NCI-H69 (cell line): ENCODE measurements at regions not wholly inside any gene's neighbourhood (a gene's known extent, or its start where the extent isn't known, plus 50 kb on each side); places are given as distances from the start of the nearest gene placed in this dataset.
A peak's percentile ranks its signal among the peaks of the same experiment; 100 is the strongest.
"Not testable (repeated sequence)": the region's sequence is repeated elsewhere in the genome, so short reads cannot be mapped to it uniquely, and the experiment has no call there.

ENCODE experiments used
- DNase-seq: peaks from one replicate; lab custom pipeline; 2025; lab: John Stamatoyannopoulos, UW

- no peak for DNase-seq
Observed at GRCh38 chr22:49349181-49349835, 478.4 kb downstream of the BRD1 start.

- no peak for DNase-seq
Observed at GRCh38 chr22:49348631-49349030, 479.0 kb downstream of the BRD1 start.

DNA sequence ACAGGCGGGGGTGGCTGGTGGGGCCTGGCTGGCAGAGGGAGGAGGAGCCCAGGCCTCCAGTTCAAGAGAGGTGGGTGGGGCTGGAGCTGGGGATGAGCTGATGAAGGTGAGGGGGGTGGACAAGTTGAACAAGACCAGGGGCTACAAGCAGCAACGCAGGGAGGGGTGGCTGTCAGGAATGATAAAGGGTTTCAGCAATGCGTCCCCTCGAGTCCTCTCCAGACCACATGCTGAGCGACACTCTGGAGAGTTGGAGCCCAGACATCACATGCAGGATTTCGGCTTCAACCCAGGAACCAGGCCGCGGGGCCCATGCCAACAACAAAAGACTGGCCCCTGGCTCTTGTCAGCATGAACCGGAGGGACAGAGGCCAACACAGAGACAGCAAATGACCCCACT, 480.3 kb downstream of the BRD1 start:
- no peak for DNase-seq

DNA sequence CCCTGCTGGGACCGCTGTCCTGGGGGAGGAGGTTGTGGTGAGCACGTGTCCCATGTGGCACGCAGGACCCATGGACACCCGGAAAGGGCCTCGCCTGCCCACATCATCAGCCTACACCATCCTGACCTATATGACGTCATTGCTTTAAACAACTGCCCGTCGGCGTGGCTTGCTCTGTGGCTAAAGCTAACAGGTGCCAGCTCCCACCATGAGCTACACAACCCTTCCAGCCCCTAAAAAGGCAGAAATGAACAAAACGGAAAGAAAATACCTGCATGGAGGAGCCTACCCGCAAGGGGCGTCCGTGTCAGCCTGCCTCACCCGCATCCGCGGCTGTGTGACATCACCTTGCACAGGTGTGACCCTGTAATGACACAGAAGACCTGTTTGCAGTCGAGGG, 481.8 kb downstream of the BRD1 start:
- DNase-seq, result no peak

DNA sequence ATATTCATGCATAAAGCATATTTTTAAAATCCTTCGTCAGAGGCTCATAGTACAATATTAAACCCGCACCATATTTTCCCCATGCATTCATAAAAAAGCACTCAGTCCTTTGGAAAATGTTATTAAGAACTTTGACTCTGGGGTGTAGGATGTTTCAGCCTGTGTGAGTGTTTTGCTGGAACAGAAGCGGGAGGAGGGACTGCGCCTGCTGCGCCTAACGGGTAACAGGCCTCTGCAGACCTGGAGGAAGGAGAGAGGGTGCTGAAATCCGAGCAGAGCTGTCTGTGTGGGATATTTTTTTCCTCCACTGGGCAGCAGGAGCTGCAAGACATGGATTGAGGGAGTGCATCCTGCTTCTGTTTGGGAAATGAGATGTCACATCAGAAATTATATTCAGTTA, 483.0 kb downstream of the BRD1 start:
- DNase-seq, result no peak

DNA sequence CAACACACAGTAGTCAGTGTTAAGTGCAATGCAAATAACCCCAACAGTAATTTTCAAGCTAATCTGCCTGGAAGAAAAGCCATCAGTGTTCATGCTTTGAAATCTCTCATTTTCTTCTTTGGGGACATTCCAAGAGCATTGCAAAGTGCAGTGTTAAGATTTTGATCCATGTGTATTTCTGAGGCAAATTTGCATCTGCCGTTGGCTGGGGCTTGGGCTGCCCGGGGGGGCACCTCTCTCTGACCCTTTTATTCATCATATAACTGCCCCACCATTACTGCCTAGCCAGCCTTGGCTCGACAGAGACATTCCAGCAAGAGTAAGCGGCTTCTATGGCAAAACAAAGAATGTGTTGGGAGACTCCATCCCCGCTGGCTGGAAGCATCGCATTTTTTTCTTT, 483.5 kb downstream of the BRD1 start:
- no peak for DNase-seq

- DNase-seq, result no peak
Observed at GRCh38 chr22:49340406-49340805, 487.3 kb downstream of the BRD1 start.

DNA sequence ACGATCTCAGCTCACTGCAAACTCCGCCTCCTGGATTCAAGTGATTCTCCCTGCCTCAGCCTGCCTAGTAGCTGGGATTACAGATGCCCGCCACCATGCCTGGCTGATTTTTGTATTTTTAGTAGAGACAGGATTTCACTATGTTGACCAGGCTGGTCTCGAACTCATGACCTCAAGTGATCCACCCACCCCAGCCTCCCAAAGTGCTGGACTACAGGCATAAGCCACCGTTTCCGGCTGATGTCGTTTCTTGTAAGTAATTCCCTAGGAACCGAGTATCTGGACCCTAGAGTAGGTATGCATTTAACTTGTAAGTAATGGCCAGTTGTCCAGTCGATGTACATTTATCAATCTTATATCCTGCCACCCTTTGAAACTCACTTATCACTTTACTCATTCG, 491.2 kb downstream of the BRD1 start:
- DNase-seq, result not testable (repeated sequence)

- no peak for DNase-seq
Observed at GRCh38 chr22:49334976-49335375, 492.7 kb downstream of the BRD1 start.

- DNase-seq, result peak; percentile 25
Observed at GRCh38 chr22:49334449-49334789, 493.3 kb downstream of the BRD1 start.

DNA sequence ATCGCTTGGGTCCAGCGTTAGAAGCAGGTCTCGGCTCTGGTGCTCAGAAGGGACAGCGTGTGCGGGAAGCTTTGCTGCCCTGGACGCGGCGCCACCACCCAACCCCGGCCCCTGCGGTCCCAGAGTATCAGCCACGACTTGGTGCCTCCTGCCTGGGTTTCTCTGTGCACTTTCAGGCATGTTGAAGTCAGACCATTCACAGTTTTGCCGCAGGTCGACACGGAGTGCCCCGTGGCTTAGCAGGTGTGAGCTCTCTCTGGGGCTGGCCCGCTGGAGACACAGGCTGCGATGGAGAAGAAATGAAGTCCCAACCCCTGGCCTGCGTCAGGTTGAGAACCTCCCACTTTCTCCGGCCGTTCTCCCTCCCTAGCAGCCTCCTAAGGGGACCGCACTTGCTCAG, 494.5 kb downstream of the BRD1 start:
- no peak for DNase-seq

- no peak for DNase-seq
Observed at GRCh38 chr22:49332691-49333090, 495.0 kb downstream of the BRD1 start.

DNA sequence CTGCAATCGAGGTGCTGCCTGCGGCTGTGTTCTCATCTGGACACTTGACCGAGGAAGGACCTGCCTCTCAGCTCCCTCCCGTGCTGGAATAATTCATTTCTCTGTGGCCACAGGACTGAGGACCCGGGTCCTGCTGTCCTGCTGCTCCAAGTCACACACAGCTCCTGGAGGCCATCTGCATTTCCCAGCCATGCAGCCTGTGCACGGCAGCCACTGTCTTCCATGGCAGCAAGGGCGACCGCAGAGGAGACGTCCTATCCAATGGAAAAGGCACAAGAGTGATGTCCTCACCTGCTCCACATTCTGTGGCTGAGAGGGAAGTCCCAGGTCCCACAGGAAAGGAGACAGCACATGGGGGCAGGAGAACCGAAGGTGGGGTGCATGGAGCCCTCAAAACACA, 495.8 kb downstream of the BRD1 start:
- DNase-seq, result no peak

GRCh38 chr22:49331223-49331815, 496.4 kb downstream of the BRD1 start:
- DNase-seq, result no peak

- DNase-seq, result no peak
Observed at GRCh38 chr22:49330421-49331222, 497.1 kb downstream of the BRD1 start.

DNA sequence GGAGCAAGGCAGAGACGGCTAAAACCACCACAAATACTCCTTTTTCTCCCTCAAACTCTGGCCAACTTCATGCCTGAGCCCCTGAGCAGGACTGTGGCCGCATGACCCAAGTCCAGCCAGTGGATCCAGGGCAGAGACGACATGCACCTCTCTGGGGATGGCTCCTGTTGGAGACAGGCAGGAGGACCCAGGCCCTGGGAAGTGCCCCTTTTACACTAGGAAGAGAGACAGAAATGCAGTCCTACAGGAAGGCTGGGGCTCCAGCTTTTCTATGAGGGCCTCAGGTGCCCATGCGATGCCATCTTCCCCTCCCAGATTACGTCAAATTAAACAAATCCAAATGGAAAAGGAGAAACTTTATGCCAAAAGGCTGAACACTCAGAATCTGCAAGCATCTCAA, 498.0 kb downstream of the BRD1 start:
- no peak for DNase-seq

GRCh38 chr22:49328630-49329405, 498.9 kb downstream of the BRD1 start:
- no peak for DNase-seq

DNA sequence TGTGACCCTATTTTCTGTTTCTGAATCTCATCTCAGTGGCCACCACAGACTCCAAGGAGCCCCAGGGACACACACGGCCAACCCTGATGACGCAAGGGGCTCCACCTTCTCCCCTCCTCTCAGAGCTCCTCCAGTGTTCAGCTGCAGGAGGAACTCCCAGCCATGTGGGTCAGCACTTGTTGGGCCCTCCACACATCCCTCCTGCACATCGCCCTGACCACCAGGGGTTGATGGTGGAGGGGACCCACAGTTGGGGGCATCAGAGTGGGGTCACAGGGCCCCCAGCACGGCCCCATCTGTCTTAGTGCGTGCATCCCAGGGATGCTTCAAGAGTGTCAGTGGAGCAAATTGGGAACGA, 499.6 kb downstream of the BRD1 start:
- no peak for DNase-seq

- DNase-seq, result no peak
Observed at GRCh38 chr22:49327411-49328117, 500.1 kb downstream of the BRD1 start.

- DNase-seq, result no peak
Observed at GRCh38 chr22:49326558-49326957, 501.1 kb downstream of the BRD1 start.

- DNase-seq, result no peak
Observed at GRCh38 chr22:49325531-49326395, 501.9 kb downstream of the BRD1 start.
